ENCODE measurements at regions not wholly inside any gene's neighbourhood (a gene's known extent, or its start where the extent isn't known, plus 50 kb on each side); places are given as distances from the start of the nearest gene placed in this dataset.

DNA sequence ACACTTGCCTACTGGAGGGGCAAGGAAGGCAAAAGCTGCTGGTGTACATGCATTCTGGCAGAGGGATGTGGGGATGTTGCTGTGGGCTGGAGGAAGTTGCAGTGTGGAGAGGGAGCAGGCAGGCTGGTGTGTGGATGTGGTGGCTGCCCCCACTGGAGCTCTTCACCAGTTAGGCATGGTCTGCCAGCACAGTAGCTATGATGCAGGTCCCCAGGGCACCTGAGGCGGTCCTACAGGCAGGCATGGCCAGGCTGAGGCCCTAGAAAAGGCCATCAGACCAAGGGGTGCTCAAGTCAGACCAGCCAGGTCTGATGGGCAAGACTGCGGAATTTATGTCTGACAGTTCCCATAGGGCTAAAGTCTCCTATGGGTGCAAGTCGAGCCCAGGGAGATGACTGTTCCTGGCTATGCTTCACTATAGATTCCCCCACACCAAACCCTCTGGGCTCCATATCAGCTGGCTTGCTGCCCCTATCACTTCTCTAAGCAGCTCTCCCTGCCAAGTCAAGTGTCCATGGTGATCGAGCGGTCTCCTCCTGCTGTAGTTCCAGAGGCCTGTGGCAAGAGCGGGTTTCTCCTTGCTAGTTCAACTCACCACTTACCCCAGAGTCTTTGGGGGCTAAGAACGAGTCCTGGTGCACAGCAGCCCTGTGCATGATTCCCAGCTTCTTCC is 473.1 kb downstream of the TDRD3 start:
- Histone ChIP-seq H3K4me3 (ENCODE audit: control insufficient read depth in 2 of 3, extremely low read depth in 1 of 3, insufficient read depth in 2 of 3, low read depth in 1 of 3, low read length in 3 of 3) (no peak overlapping the region), H3K79me2 (ENCODE audit: control insufficient read depth, insufficient read depth, low read length) (no peaks in the 10 kb centered on the region), H3K4me2 (ENCODE audit: control insufficient read depth, extremely low read depth, insufficient read depth, low read depth, low read length) (no peak overlapping the region), H3K36me3 (ENCODE audit: control insufficient read depth in 2 of 2, extremely low read depth in 1 of 2, insufficient read depth in 2 of 2, low read length in 2 of 2) (no peaks in the 10 kb centered on the region), H3K9ac (ENCODE audit: control insufficient read depth, extremely low read depth, insufficient read depth, low read length) (no peak overlapping the region), H3K9me3 (ENCODE audit: control insufficient read depth, low read depth, low read length) (no peaks in the 10 kb centered on the region), H3K4me1 (ENCODE audit: control insufficient read depth, extremely low read depth, insufficient read depth, low read length) (no peaks in the 10 kb centered on the region), H4K20me1 (ENCODE audit: control insufficient read depth, extremely low read depth, insufficient read depth, low read length) (no peaks in the 10 kb centered on the region), H3K9me1 (ENCODE audit: control insufficient read depth, extremely low read depth, insufficient read depth, low read length) (no peaks in the 10 kb centered on the region), H3K27me3 (ENCODE audit: control insufficient read depth, extremely low read depth, insufficient read depth, low read length) (no peaks in the 10 kb centered on the region), H3K27ac (ENCODE audit: control insufficient read depth, insufficient read depth, low read length) (no peak overlapping the region), H2AFZ (ENCODE audit: control insufficient read depth, low read length) (no peak overlapping the region)
- dilution Hi-C loops (cut with MboI; ENCODE audit: extremely low pct_ligation_motif_present, low sequenced_read_pairs): no loop called here
- FAIRE-seq (no peak), DNase-seq (ENCODE audit: low read depth, low spot score) (no peak)
- TF ChIP-seq CTCF (optimal IDR thresholded peaks at IDR 0.05 in 1 of 3, IDR thresholded peaks at IDR 0.05 in 1 of 3, conservative IDR thresholded peaks at IDR 0.05 in 1 of 3; ENCODE audit: extremely low read depth in 1 of 3, insufficient read depth in 2 of 3, low read length in 3 of 3) (no peak), EZH2 (IDR thresholded peaks at IDR 0.05; ENCODE audit: low read length) (no peak)

- no peak for DNase-seq (ENCODE audit: low read depth, low spot score)
- no peaks in the 10 kb centered on the region for H3K4me1 ChIP-seq (ENCODE audit: control insufficient read depth, extremely low read depth, insufficient read depth, low read length)
- H3K36me3 ChIP-seq (ENCODE audit: control insufficient read depth in 2 of 2, extremely low read depth in 1 of 2, insufficient read depth in 2 of 2, low read length in 2 of 2): no peaks in the 10 kb centered on the region
- H3K4me3 ChIP-seq (ENCODE audit: control insufficient read depth in 2 of 3, extremely low read depth in 1 of 3, insufficient read depth in 2 of 3, low read depth in 1 of 3, low read length in 3 of 3): no peak overlapping the region
- TF ChIP-seq CTCF (optimal IDR thresholded peaks at IDR 0.05 in 1 of 3, IDR thresholded peaks at IDR 0.05 in 1 of 3, conservative IDR thresholded peaks at IDR 0.05 in 1 of 3; ENCODE audit: extremely low read depth in 1 of 3, insufficient read depth in 2 of 3, low read length in 3 of 3): no peak
- no peak for TF ChIP-seq EZH2 (IDR thresholded peaks at IDR 0.05; ENCODE audit: low read length)
- H3K9me1 ChIP-seq (ENCODE audit: control insufficient read depth, extremely low read depth, insufficient read depth, low read length): no peaks in the 10 kb centered on the region
- dilution Hi-C loops (cut with MboI; ENCODE audit: extremely low pct_ligation_motif_present, low sequenced_read_pairs): no loop called here
- no peaks in the 10 kb centered on the region for H3K27me3 ChIP-seq (ENCODE audit: control insufficient read depth, extremely low read depth, insufficient read depth, low read length)
- H3K4me2 ChIP-seq (ENCODE audit: control insufficient read depth, extremely low read depth, insufficient read depth, low read depth, low read length): no peak overlapping the region
- no peak overlapping the region for H3K9ac ChIP-seq (ENCODE audit: control insufficient read depth, extremely low read depth, insufficient read depth, low read length)
- no peaks in the 10 kb centered on the region for H3K79me2 ChIP-seq (ENCODE audit: control insufficient read depth, insufficient read depth, low read length)
- H2AFZ ChIP-seq (ENCODE audit: control insufficient read depth, low read length): no peak overlapping the region
- no peaks in the 10 kb centered on the region for H3K9me3 ChIP-seq (ENCODE audit: control insufficient read depth, low read depth, low read length)
- no peaks in the 10 kb centered on the region for H4K20me1 ChIP-seq (ENCODE audit: control insufficient read depth, extremely low read depth, insufficient read depth, low read length)
- no peak for FAIRE-seq
- H3K27ac ChIP-seq (ENCODE audit: control insufficient read depth, insufficient read depth, low read length): no peak overlapping the region
Measured at GRCh38 chr13:60869225-60869624, 472.2 kb downstream of the TDRD3 start.
